ENCODE measurements at regions not wholly inside any gene's neighbourhood (a gene's known extent, or its start where the extent isn't known, plus 50 kb on each side); places are given as distances from the start of the nearest gene placed in this dataset.

DNA sequence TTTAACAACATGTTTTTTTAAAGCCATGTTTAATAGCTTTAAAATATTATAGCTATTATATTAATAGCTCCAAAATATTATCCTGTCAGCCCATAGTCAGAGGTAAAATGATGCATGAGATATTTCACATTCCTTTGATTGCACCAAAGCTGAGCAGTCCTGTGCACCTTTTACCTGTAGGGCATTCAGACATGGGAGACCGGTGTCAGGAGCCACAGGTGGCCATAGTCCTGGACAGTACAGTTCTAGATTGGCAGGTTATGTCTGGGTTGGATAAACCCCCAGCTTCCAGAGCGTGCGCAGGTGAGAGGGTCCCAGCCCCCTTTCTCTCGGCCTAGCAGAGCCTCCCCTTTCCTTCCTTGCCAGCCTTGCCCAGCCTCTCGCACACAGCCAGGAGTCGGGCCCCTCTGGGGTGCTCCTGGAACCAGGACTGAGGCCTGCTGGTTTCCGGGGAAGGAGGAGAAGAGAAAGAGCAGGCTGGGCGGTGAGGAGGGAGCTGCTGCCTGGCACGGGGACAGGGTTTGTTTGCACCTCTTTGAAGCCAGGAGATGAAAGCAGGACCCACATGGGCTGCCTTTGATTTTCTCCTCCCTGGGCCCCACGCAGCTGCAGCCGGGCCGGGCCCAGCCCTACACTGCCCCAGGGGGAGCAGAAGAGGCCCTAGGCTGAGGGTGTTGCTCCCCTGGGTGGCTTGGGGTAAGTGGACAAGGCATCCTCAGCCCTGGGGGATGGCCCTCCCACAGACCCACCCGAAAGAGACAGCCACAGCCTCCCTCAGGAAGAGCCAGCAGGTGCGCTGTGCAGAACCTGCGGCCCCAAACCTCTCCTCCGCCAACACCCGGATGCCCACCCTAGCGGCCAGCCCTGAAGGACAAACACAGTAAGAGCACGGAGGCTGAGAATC lies 75.2 kb upstream of the TARDBP start:
- TF ChIP-seq POLR2A (IDR thresholded peaks at IDR 0.05; ENCODE audit: low read depth, low read length) = no peak
- TF ChIP-seq, protein P1, sequence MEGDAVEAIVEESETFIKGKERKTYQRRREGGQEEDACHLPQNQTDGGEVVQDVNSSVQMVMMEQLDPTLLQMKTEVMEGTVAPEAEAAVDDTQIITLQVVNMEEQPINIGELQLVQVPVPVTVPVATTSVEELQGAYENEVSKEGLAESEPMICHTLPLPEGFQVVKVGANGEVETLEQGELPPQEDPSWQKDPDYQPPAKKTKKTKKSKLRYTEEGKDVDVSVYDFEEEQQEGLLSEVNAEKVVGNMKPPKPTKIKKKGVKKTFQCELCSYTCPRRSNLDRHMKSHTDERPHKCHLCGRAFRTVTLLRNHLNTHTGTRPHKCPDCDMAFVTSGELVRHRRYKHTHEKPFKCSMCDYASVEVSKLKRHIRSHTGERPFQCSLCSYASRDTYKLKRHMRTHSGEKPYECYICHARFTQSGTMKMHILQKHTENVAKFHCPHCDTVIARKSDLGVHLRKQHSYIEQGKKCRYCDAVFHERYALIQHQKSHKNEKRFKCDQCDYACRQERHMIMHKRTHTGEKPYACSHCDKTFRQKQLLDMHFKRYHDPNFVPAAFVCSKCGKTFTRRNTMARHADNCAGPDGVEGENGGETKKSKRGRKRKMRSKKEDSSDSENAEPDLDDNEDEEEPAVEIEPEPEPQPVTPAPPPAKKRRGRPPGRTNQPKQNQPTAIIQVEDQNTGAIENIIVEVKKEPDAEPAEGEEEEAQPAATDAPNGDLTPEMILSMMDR (IDR thresholded peaks at IDR 0.05; ENCODE audit: extremely low read depth in 1 of 2, insufficient read depth in 1 of 2, low read depth in 1 of 2, low read length in 2 of 2) = no peak
